Right lobe of liver (tissue), 6 donors: ENCODE measurements at regions not wholly inside any gene's neighbourhood (a gene's known extent, or its start where the extent isn't known, plus 50 kb on each side); places are given as distances from the start of the nearest gene placed in this dataset.

Source experiments
- ATAC-seq, 4 donors: fragments of 200-7000 bp; cut with Tn5 transposase; one replicate each; pipeline ENCODE4 v1.9.1; 2020; ENCODE audit warnings: mild to moderate bottlenecking in 4 of 4, moderate library complexity in 4 of 4
- DNase-seq, 3 donors: peaks; one replicate each; pipeline ENCODE4 v3.0.0-alpha.2; 2020
- H3K27ac ChIP-seq, 3 donors: fragments of 200-600 bp; one replicate each; pipeline ENCODE4 v1.8.0; 2022
- H3K27me3 ChIP-seq, 2 donors: fragments of 200-600 bp; one replicate each; pipeline ENCODE4 v1.8.0; 2022
- H3K36me3 ChIP-seq, 4 donors: fragments of 200-600 bp; sonication (generic) in 1 of 4; one replicate each; pipeline versions ENCODE4 v1.5.1 to v1.8.0; 2017 to 2022; ENCODE audit warnings: control low read depth in 1 of 4
- H3K4me1 ChIP-seq, 4 donors: fragments of 200-600 bp; sonication (generic) in 1 of 4; one replicate each; pipeline versions ENCODE4 v1.5.1 to v1.8.0; 2017 to 2022; ENCODE audit warnings: control low read depth in 1 of 4
- H3K4me3 ChIP-seq, 3 donors: fragments of 200-600 bp; one replicate each; pipeline ENCODE4 v1.8.0; 2022
- H3K9me3 ChIP-seq, 4 donors: fragments of 200-600 bp; sonication (generic) in 1 of 4; one replicate each; pipeline versions ENCODE4 v1.5.1 to v1.8.0; 2017 to 2022; ENCODE audit warnings: control low read depth in 1 of 4
- POLR2A ChIP-seq: fragments of 450-650 bp; IDR thresholded peaks from one replicate; pipeline ENCODE4 v1.6.1; 2017; ENCODE audit warnings: antibody characterized with exemption, mild to moderate bottlenecking
- WGBS: methylation state at CpG from one replicate; pipeline ENCODE4 v1.1.6; 2018; ENCODE audit warnings: low coverage, low lambda C conversion rate; ENCODE audit not compliant: insufficient coverage; ENCODE audit errors: missing lambda C conversion rate; 5-methylcytosine and 5-hydroxymethylcytosine counted together
- intact Hi-C, 2 donors: fragments of 100-400 bp; cut with DNase I; formaldehyde crosslinking; loops; one replicate each; pipeline versions ENCODE4 v1.11.2 to v1.14.1; 2022
- TF ChIP-seq, protein P1 (sequence below), 4 donors: fragments of 200-600 bp in 3 of 4; fragments of 450-650 bp in 1 of 4; IDR thresholded peaks; one replicate each; pipeline versions ENCODE4 v1.5.1 to v1.8.0; 2016 to 2022; ENCODE audit warnings: antibody characterized with exemption in 4 of 4, mild to moderate bottlenecking in 2 of 4
- donor health status: DM: no; HTN: yes; CAD: no.
- donor health status: DM: no; HTN: no; CAD: no.
- donor health status: DM: no; HTN: no; CAD: no.
- donor health status: DM: no; HTN: yes; CAD: no.
- donor health status: DM: no; HTN: yes; CAD: no.

- Histone ChIP-seq H3K4me1 (no peaks in the 10 kb centered on the region), H3K27ac (no peak overlapping the region), H3K9me3 (no peaks in the 10 kb centered on the region), H3K27me3 (no peaks in the 10 kb centered on the region), H3K36me3 (no peaks in the 10 kb centered on the region), H3K4me3 (no peak overlapping the region)
- no peak for TF ChIP-seq POLR2A
- TF ChIP-seq, protein P1, sequence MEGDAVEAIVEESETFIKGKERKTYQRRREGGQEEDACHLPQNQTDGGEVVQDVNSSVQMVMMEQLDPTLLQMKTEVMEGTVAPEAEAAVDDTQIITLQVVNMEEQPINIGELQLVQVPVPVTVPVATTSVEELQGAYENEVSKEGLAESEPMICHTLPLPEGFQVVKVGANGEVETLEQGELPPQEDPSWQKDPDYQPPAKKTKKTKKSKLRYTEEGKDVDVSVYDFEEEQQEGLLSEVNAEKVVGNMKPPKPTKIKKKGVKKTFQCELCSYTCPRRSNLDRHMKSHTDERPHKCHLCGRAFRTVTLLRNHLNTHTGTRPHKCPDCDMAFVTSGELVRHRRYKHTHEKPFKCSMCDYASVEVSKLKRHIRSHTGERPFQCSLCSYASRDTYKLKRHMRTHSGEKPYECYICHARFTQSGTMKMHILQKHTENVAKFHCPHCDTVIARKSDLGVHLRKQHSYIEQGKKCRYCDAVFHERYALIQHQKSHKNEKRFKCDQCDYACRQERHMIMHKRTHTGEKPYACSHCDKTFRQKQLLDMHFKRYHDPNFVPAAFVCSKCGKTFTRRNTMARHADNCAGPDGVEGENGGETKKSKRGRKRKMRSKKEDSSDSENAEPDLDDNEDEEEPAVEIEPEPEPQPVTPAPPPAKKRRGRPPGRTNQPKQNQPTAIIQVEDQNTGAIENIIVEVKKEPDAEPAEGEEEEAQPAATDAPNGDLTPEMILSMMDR (IDR thresholded peaks at IDR 0.05): no peak
- DNase-seq (no peak), ATAC-seq (no peak)
- intact Hi-C loops: no loop called here
- 55% methylated on average over 2 of the region's 2 CpGs for WGBS
Observed at GRCh38 chr7:46633200-46633599, 712.1 kb upstream of the IGFBP3 start.

DNA sequence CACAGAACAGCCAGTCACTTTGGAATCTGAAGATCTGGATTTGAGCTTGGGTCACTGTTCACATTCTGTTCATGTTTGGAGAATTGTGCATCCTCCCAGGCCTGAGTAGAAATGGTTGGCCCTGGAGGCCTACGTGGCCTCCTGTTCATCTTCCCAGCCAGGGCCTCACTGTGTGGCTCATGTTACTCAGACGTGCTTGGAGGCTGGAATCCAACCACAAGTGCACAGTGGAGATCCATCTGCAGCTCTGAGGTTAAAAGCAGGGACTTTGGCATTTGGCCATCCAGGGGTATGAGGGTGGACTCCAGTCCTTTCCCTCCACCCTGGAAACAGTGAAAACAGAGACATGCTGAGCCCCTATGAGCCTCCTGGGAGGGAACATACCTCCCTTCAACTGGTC lies 709.0 kb upstream of the IGFBP3 start:
- no peak for ATAC-seq
- WGBS: no CpG with 5 or more reads among the region's 2 CpGs
- Histone ChIP-seq H3K27ac (no peak overlapping the region), H3K27me3 (no peaks in the 10 kb centered on the region), H3K4me3 (no peak overlapping the region), H3K36me3 (no peaks in the 10 kb centered on the region), H3K4me1 (no peaks in the 10 kb centered on the region), H3K9me3 (no peaks in the 10 kb centered on the region)
- intact Hi-C loops: no loop called here
- DNase-seq: no peak
- no peak for TF ChIP-seq POLR2A
- TF ChIP-seq, protein P1 (IDR thresholded peaks at IDR 0.05): no peak

GRCh38 chr7:46628389-46628788 lies 707.3 kb upstream of the IGFBP3 start:
- Histone ChIP-seq H3K36me3 (no peaks in the 10 kb centered on the region), H3K27ac (no peak overlapping the region), H3K9me3 (no peaks in the 10 kb centered on the region), H3K4me1 (no peaks in the 10 kb centered on the region), H3K27me3 (no peaks in the 10 kb centered on the region), H3K4me3 (no peak overlapping the region)
- ATAC-seq (no peak), DNase-seq (no peak)
- intact Hi-C loops: no loop called here
- WGBS: 100% methylated on average over 1 of the region's 1 CpG
- TF ChIP-seq, protein P1 (IDR thresholded peaks at IDR 0.05): no peak
- TF ChIP-seq POLR2A: no peak

- TF ChIP-seq, protein P1 (IDR thresholded peaks at IDR 0.05): no peak
- no peak for TF ChIP-seq POLR2A
- intact Hi-C loops: no loop called here
- DNase-seq (no peak), ATAC-seq (no peak)
- WGBS: 75% methylated on average over 5 of the region's 5 CpGs
- Histone ChIP-seq H3K4me3 (no peak overlapping the region), H3K36me3 (no peaks in the 10 kb centered on the region), H3K27ac (no peak overlapping the region), H3K9me3 (no peaks in the 10 kb centered on the region), H3K4me1 (no peaks in the 10 kb centered on the region), H3K27me3 (no peaks in the 10 kb centered on the region)
Observed at GRCh38 chr7:46626691-46627310, 705.7 kb upstream of the IGFBP3 start.

DNA sequence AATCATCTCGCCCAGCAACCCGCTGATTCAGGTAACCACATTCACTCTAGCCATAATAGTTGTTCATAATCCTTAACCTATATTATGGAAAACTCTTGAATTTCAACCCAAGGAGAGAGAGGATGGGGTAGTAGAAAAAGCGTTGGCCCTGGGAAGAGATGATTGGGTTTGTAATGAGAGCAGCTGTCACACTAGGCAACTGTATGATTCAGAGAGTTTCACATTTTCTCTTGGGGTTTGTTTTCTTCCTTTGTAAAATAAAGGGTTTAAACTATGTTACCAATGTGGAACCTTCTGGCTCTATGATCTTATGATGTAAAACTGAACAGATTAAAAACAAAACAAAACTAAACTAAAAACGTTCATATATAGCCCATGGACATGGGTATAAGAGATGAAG lies 705.2 kb upstream of the IGFBP3 start:
- no peak for DNase-seq
- TF ChIP-seq, protein P1 (IDR thresholded peaks at IDR 0.05): no peak
- no peak for TF ChIP-seq POLR2A
- Histone ChIP-seq H3K27me3 (no peaks in the 10 kb centered on the region), H3K9me3 (no peaks in the 10 kb centered on the region), H3K36me3 (no peaks in the 10 kb centered on the region), H3K4me1 (no peaks in the 10 kb centered on the region), H3K27ac (no peak overlapping the region), H3K4me3 (no peak overlapping the region)
- WGBS: 69% methylated on average over 4 of the region's 4 CpGs
- ATAC-seq: no peak
- intact Hi-C loops: no loop called here
